ENCODE measurements at regions not wholly inside any gene's neighbourhood (a gene's known extent, or its start where the extent isn't known, plus 50 kb on each side); places are given as distances from the start of the nearest gene placed in this dataset.

GRCh38 chr11:80168796-80169195 lies 728.0 kb upstream of the TENM4 start:
- Histone ChIP-seq H3K9ac (ENCODE audit: low read depth in 1 of 2, low read length in 2 of 2) (no peak overlapping the region), H3K27me3 (ENCODE audit: control insufficient read depth in 4 of 4, insufficient read depth in 4 of 4, low read length in 3 of 4) (no peaks in the 10 kb centered on the region), H3K27ac (ENCODE audit: low read depth in 1 of 2, low read length in 2 of 2) (no peak overlapping the region), H3K4me3 (ENCODE audit: low read depth in 1 of 3, low read length in 3 of 3) (no peak overlapping the region), H3K36me3 (ENCODE audit: control insufficient read depth in 4 of 4, insufficient read depth in 3 of 4, low read depth in 1 of 4, low read length in 3 of 4) (no peaks in the 10 kb centered on the region), H3K4me1 (ENCODE audit: control insufficient read depth in 4 of 4, insufficient read depth in 4 of 4, low read length in 3 of 4) (no peaks in the 10 kb centered on the region), H3K9me3 (ENCODE audit: control insufficient read depth in 4 of 4, low read length in 3 of 4) (peaks cover 0 to 4% (median 0%) of the 10 kb centered on the region in 4 donors)
- DNase-seq (ENCODE audit: low spot score): no peak
- 82% methylated on average over 2 of the region's 2 CpGs for WGBS
- TF ChIP-seq MAX (IDR thresholded peaks at IDR 0.05): no peak
- no peak for TF ChIP-seq ATF3 (IDR thresholded peaks at IDR 0.05)

GRCh38 chr11:80167766-80168165 lies 726.9 kb upstream of the TENM4 start:
- Histone ChIP-seq H3K9ac (ENCODE audit: low read depth in 1 of 2, low read length in 2 of 2) (no peak overlapping the region), H3K27me3 (ENCODE audit: control insufficient read depth in 4 of 4, insufficient read depth in 4 of 4, low read length in 3 of 4) (no peaks in the 10 kb centered on the region), H3K27ac (ENCODE audit: low read depth in 1 of 2, low read length in 2 of 2) (no peak overlapping the region), H3K4me1 (ENCODE audit: control insufficient read depth in 4 of 4, insufficient read depth in 4 of 4, low read length in 3 of 4) (no peaks in the 10 kb centered on the region), H3K4me3 (ENCODE audit: low read depth in 1 of 3, low read length in 3 of 3) (no peak overlapping the region), H3K9me3 (ENCODE audit: control insufficient read depth in 4 of 4, low read length in 3 of 4) (peaks cover 0 to 4% (median 0%) of the 10 kb centered on the region in 4 donors), H3K36me3 (ENCODE audit: control insufficient read depth in 4 of 4, insufficient read depth in 3 of 4, low read depth in 1 of 4, low read length in 3 of 4) (no peaks in the 10 kb centered on the region)
- 65% methylated on average over 3 of the region's 3 CpGs for whole genome bisulfite sequencing
- no peak for DNase-seq (ENCODE audit: low spot score)
- no peak for TF ChIP-seq ATF3 (IDR thresholded peaks at IDR 0.05)
- no peak for TF ChIP-seq CTCF (IDR thresholded peaks at IDR 0.05; ENCODE audit: low read depth, low read length, missing input control)
- TF ChIP-seq HNF4G (IDR thresholded peaks at IDR 0.05): no peak
- no peak for TF ChIP-seq YY1 (IDR thresholded peaks at IDR 0.05)
- no peak for TF ChIP-seq GABPA (IDR thresholded peaks at IDR 0.05 in 1 of 2, conservative IDR thresholded peaks at IDR 0.05 in 1 of 2)
- TF ChIP-seq SP1 (IDR thresholded peaks at IDR 0.05): no peak
- no peak for TF ChIP-seq REST (IDR thresholded peaks at IDR 0.05)

GRCh38 chr11:80165744-80166143 lies 724.9 kb upstream of the TENM4 start:
- Histone ChIP-seq H3K4me3 (ENCODE audit: low read depth in 1 of 3, low read length in 3 of 3) (no peak overlapping the region), H3K9me3 (ENCODE audit: control insufficient read depth in 4 of 4, low read length in 3 of 4) (peaks cover 0 to 4% (median 0%) of the 10 kb centered on the region in 4 donors), H3K9ac (ENCODE audit: low read depth in 1 of 2, low read length in 2 of 2) (no peak overlapping the region), H3K27ac (ENCODE audit: low read depth in 1 of 2, low read length in 2 of 2) (no peak overlapping the region), H3K27me3 (ENCODE audit: control insufficient read depth in 4 of 4, insufficient read depth in 4 of 4, low read length in 3 of 4) (no peaks in the 10 kb centered on the region), H3K4me1 (ENCODE audit: control insufficient read depth in 4 of 4, insufficient read depth in 4 of 4, low read length in 3 of 4) (no peaks in the 10 kb centered on the region), H3K36me3 (ENCODE audit: control insufficient read depth in 4 of 4, insufficient read depth in 3 of 4, low read depth in 1 of 4, low read length in 3 of 4) (no peaks in the 10 kb centered on the region)
- 54% methylated on average over 1 of the region's 1 CpG for WGBS
- no peak for DNase-seq (ENCODE audit: low spot score)
- TF ChIP-seq RXRA (IDR thresholded peaks at IDR 0.05) (no peak), RAD21 (IDR thresholded peaks at IDR 0.05) (no peak), TAF1 (conservative IDR thresholded peaks at IDR 0.05) (no peak), FOXA2 (IDR thresholded peaks at IDR 0.05) (no peak)

All from liver (tissue), 8 donors.